Loucy (cell line): ENCODE measurements at regions not wholly inside any gene's neighbourhood (a gene's known extent, or its start where the extent isn't known, plus 50 kb on each side); places are given as distances from the start of the nearest gene placed in this dataset.

ENCODE experiments used
- CTCF ChIP-seq: fragments of 200-600 bp; sonication (generic); conservative IDR thresholded peaks from 2 replicates; pipeline ENCODE4 v1.5.1; 2014; ENCODE audit warnings: mild to moderate bottlenecking, antibody characterized with exemption, low read length
- EZH2phosphoT487 ChIP-seq: fragments of 200-600 bp; IDR thresholded peaks from 2 replicates; pipeline ENCODE4 v1.6.1; 2018; ENCODE audit warnings: antibody characterized with exemption, mild to moderate bottlenecking, moderate library complexity, borderline replicate concordance

GRCh38 chr18:77984178-77984577 lies 734.5 kb downstream of the GALR1 start:
- TF ChIP-seq CTCF (no peak), EZH2phosphoT487 (no peak)
